HG02852 (cell line): ENCODE measurements at regions not wholly inside any gene's neighbourhood (a gene's known extent, or its start where the extent isn't known, plus 50 kb on each side); places are given as distances from the start of the nearest gene placed in this dataset.

Source experiments
- ATAC-seq: cut with Tn5 transposase; IDR thresholded peaks from one replicate; pipeline ENCODE4 v1.9.1; 2021; ENCODE audit warnings: mild to moderate bottlenecking, moderate library complexity; ENCODE audit not compliant: unreplicated experiment

DNA sequence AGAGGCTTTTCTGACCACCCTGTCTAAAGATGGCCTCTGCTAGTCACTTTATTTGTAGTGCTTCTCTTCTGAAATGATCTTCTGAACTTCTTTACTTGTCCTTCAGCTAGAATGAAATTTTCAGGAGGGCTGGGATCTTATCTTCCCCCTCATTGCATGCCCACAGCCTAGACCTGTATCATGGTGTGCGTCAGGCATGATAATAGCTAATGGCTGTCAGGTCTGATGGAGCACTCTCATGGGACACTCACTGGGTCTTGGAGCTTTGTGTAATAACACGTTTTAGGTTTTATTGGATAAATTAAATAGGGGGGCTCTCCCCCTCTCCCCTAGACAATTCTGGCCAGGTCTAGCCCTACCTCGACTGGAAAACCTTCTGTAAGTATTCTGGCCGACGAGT, 97.1 kb upstream of the NRXN3 start:
- no peak for ATAC-seq

DNA sequence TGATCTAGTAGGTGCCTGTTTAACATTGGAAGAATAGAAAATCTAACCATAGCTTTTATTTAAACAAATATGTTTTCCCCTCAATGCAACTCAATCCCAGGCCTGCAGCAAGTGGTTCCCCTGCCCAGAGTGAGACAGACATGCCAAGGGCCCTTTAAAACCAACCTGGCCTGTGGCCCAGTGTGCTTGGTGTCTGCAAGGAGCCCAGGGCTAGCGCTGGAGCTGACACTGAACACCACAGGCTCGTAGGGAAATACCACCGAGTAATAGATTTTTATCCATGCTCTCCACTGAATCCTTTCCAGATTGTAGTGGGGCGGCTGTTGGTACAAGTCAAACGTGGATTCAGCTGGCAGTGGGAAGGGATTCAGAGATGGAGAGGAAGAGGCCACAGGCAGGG, 95.6 kb upstream of the NRXN3 start:
- no peak for ATAC-seq

DNA sequence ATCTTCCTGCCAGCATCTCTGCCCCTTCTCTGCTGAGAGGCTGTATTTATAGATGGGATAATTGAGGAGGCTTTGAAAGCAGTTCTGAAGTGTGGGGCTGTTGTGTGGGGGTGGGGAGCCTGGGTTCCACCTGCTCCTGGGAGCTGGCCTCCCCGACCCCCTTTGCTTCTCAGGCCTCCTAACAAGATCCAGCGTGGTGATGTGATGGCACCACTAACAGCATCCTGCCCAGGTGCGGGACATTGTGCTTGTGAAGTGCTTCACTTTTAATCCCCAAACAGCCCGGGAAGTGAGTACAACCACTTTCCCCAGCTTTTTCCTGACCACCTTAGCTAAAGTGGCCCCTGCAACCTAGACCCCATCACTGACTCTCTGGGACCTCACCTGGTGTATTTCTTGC, 95.1 kb upstream of the NRXN3 start:
- ATAC-seq: no peak

DNA sequence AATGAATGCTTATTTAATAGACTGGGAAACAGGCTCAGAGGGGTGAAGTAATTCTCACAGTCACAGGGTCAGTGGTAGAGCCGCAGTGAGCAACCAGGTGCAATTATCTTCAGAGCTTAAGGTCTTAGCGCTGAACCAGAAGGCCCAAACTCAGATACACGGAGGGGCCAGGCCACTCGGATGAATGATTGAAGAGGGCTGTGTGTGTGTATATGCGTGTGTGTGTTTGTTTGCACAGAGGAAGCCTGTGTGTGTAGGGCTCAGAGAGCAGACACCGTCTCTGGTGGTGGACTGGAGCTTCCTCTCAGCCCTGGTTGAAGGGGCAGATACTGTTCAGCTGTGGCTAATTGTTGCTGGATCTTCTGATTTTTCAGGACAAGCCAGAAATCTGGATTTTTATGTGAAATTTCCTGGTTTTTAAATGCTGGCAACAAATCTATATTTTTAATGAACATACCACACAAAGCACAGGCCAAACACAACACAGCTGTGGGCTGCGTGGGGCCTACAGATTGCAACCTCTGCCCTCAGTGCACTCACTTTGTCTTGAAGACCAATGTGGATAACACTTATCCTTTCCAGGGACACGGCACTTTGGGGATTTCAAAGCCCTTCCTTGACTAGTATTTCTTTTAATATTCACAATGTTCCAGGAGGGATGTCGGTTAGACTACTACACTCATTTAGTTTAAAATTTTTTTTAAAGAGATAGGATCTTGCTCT, 94.5 kb upstream of the NRXN3 start:
- no peak for ATAC-seq

DNA sequence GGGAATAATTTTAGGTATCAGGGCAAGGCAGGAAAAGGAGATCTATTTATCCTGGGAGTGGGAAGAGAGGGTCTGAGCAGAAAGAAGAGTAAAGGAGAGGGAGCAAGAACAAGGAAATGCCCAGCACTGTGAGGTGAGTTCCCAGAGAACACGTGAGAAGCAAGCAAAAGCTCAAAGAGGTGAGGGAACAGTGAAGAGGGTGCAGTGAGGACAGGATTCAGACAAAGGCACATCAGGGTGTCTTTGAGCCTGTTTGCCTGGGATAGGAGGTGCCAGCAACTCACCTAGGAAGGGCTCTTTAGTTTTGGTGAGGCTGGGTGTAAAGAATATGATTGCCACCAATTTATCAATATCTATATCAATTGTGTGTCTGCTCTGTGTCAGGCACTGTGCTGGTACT, 88.9 kb upstream of the NRXN3 start:
- no peak for ATAC-seq

DNA sequence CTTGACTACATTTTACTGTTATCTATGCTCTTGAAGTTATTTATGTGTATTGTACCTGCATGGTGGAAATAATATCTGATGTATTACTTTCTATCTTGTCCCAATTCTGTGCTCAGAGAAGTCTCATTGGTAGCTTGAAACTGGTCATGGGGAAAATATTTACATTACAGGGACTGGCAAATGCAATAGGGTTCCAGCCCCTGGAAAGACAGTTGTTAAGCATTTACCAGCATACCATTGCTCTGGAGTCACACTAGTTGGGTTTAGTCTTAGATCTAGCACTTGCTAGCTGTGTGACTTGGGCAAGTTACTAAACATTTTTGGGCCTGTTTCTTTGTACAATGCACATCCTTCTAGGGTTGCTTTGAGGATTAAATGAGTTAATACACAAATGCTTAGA, 86.3 kb upstream of the NRXN3 start:
- ATAC-seq: no peak

DNA sequence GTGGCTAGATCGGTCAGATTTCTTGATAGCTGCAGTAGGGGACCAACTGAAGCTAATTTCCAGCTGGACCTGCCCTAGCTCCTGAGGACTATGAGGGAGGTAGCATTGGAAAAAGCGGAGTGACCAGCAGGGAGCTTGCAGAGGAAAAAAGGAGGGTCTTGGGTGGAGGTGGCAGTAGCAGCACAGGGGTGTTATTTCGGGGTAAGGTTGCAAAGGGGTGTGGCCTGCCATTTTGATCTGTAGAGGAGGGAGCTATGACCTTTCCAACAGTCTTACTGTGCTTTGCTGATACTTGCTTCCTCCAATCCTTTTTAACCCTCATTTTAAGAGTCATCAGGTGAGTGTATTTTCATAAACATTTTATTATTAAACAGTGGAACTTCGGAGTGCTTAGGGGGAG, 83.8 kb upstream of the NRXN3 start:
- ATAC-seq: no peak

DNA sequence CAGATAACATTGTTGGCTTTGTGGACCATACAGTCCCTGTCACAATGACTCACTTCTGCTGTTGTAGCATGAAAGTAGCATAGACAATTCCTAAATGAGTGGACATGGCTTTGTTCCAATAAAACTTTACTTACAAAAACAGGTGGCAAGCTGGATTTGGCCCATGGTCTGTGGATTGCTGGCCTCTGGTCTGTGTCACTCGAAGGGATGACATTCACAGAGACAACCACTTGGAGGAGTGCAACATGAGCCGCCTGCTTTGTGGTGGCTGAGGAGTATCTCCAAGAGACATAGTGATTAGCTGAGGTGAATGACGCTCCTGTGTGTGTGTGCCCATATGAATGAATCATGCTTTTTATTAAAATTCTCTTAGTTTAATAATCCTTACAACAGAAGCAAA, 81.3 kb upstream of the NRXN3 start:
- no peak for ATAC-seq

DNA sequence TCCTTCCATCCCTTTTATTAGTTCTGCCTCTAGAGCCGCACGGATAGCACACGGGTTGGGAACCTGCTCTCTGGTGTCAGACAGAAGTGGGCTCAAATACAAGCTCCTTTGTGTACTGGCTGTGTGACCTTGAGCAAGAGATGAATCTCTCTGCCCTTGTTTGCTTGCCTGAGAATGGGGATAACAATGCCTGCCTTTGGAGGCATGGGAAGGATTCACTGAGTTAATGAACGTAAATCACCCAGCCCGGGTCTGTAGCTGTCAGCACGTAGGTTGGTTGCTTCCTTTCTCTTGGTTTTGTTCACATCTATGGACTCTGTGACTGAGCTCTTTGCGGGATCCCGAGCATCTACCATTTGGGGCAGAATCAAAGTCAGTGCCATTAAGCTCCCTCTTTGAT, 79.3 kb upstream of the NRXN3 start:
- no peak for ATAC-seq

DNA sequence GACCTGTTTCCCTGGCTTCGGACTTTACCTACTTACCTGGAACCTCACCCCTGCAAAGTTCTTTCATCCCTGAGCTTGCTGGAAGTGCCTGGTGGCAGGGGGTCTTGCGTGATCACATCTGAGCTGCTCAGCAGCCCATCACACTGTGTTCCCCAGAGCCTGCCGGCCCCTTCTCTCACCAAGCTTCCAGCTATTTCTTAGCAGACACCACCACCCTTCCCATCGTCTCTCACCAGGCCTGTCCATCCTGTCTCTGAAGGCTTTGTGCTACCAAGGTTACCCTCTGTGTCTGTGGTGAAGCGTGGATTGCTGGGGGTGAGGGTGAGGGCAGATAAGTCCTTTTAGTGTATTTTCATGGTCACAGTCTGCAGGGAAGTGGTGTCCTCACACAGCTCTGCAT, 78.8 kb upstream of the NRXN3 start:
- no peak for ATAC-seq

DNA sequence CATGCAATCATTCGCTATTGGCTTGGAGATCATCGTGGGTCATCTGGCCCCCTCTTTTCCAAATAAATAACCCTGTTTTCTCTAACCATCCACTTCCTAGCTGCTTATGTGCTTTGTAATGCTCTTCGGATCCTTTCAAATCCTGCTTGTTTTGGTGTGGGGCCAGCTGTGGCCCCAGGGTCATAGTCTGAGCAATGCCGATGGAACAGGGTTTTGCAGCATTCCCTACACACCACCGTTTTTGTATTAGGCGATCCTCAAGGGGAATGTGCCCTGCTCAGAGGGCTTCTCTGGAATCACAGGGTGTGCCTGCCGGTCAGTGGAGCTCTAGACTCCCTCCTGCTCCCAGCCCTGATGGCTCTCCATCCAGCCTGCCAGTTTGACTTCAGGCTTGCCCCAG, 78.1 kb upstream of the NRXN3 start:
- ATAC-seq: no peak

DNA sequence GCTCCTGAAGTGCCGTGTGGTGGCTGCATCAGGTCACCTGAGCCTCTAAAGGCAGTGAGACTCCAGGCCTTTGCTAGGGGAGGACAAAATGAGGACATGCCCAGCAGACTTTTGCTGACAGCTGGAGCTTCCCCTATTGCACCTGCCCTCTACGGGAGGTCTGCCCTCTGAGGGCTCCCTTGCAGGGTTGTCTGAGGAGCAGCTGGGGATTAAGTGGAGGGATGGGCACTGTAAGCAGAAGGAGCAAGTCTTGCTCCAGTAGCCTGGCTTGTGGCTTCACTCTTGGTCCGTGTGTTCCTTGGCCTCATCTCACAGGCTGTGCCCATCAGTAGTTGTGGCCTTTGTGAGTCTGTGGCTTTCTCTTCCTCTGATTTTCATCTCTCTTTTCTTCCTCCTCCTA, 66.9 kb upstream of the NRXN3 start:
- no peak for ATAC-seq

DNA sequence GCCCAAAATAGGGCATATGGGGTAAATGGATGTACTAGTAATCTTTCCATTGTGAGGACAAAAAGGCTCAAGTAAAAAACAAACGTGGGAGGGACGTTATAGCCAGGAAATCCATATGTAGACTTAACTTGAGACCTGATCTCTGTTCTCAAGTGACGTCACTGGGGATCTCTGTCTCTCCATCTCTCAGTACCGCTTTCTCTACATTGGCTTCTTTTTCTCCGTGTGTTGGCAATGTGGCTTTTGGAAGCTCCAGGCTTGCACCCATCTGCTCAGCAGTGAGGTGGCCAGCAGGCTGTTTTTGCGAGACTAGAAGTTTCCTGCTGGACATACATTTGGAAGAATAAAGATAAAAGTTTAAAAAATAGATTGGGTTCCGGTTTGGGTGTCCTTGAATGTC, 66.0 kb upstream of the NRXN3 start:
- no peak for ATAC-seq

DNA sequence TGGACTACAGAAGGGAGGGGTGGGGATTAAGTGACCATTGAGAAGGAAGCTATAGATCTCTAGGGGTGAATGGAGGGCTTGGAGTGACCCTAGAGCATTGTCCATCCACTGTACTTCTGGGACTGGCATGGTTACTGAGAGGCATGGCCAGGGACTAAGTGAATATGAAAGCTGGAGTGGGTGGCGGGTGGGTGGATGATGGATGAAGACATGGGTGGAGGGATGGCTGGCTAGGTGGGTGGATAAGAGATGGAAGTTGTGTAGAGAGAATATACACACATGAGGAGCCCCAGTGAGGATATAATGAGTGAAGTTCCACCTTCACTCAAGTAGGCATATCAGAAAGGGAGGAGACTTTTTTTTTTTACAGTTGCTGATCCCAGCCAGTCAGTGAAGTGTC, 65.5 kb upstream of the NRXN3 start:
- no peak for ATAC-seq

DNA sequence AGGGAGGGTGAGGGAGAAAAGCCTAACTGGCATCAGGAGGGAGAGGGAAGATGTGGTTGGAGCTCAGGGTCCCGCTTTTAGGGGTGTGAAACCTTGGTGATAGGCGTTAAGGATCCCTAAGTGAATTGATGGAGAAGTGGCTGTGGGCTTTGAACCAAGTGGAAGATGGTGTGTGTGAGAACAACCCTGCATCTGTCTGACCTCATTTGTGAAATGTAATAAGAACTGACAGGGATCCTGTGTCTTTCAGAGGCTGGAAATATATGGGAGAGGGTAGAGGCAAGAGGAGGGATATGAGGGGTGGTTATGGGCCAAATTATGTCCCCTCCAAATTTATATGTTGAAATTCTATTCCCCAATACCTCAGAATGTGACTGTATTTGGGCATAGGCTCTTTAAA, 63.8 kb upstream of the NRXN3 start:
- no peak for ATAC-seq

DNA sequence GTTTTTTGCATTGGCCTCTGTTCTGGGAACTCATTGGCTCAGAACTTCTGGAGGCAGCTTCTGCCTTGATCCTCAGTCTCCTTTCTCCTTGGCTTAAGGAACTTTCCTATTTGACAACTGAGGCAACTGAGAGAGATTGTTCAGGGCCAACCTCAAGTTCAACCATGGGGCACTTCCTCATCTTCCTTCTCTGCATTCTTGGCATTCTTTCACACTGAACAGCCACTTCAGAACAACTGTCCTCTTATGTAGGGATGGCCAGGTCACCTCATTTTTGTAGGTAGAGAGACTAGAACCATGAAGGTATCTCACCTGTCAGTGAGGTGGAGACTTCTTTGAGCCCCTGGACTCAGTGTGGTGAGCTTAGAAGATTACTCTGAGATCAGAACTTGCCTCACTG, 63.0 kb upstream of the NRXN3 start:
- no peak for ATAC-seq

DNA sequence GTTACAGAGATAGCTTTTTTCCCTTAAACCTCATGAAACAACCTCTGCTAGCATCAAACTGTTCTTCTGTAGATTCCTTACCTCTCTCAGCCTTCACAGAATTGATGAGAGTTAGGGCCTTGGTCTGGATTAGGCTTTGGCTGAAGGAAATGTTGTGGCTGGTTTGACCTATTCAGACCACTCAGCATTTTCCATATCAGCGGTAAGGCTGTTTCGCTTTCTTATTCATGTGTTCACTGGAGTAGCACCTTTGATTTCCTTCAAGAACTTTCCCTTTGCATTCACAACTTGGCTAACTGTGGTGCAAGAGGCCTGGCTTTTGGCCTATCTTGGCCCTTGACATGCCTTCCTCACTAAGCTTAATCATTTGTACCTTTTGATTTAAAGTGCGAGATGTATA, 50.7 kb upstream of the NRXN3 start:
- ATAC-seq: no peak
